Left ventricle myocardium superior (tissue), 1 donor: ENCODE measurements at regions not wholly inside any gene's neighbourhood (a gene's known extent, or its start where the extent isn't known, plus 50 kb on each side); places are given as distances from the start of the nearest gene placed in this dataset.
"Not testable (repeated sequence)": the region's sequence is repeated elsewhere in the genome, so short reads cannot be mapped to it uniquely, and the experiment has no call there.

Experiments used
- ATAC-seq: fragments of 200-7000 bp; cut with Tn5 transposase; one replicate; pipeline ENCODE4 v1.9.1; 2020; ENCODE audit warnings: mild to moderate bottlenecking, moderate library complexity
- DNase-seq: peaks from one replicate; pipeline ENCODE4 v3.0.0-alpha.2; 2020
- intact Hi-C: fragments of 100-400 bp; cut with micrococcal nuclease; formaldehyde crosslinking; loops from one replicate; pipeline ENCODE4 v1.11.0; 2022
- donor health status: DM: no; HTN: yes; CAD: no; lungs with severe emphysema.

DNA sequence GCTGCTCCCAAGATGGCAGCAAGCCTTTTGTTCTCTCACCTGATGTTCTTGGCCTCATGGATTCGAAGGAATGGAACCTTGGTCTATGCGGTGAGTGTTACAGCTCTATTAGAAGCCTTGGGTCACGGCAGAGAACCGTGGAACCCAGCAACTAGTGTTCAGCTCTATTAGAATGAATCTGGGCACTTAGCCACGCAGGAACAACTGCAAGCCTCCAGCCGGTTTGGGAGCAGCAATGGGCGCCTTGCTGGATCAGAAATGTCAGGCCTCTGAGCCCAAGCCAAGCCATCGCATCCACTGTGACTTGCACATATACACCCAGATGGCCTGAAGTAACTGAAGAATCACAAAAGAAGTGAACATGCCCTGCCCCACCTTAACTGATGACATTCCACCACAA, 1100.7 kb upstream of the PRR20A start:
- DNase-seq (no peak), ATAC-seq (no peak)
- intact Hi-C loops: no loop called here

DNA sequence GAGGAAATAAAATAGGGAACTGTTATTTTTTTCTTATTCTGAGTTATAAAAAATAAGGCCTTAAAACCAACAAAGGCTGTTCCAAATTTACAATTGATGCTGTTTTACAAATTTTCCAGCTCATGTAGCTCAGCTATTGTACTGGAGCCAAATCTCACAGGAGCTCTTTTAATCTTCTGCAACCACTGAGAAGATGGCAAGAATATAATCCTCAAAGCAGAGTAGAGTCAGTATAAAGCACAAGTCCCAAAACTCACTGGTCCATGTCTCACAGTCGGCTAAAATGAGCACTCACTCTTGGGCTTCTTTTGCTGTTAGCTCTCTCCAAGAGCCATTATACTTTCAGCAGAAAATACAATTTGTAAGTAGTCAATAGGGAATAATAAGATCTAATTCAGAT, 1074.4 kb upstream of the PRR20A start:
- ATAC-seq: no peak
- no peak for DNase-seq
- intact Hi-C loops: no loop called here

DNA sequence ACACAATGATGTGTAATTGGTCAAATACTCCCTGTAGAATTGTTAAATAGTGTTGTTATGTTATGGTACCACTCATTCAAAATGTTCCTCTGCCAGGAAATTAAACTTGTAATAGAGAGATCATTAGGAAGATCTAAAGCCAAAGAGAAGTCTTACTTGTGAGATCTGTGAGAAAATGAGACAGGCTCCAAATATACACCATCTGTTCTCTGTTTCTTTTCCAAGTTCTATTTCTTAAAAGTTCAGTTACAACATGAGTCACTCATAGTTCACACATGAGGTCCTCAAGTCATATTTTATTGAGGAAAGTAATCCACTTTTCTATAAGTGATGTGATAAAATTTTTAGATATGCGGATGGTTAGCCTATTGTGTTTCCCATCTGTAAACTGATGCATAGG, 1038.1 kb upstream of the PRR20A start:
- DNase-seq (no peak), ATAC-seq (no peak)
- intact Hi-C loops: no loop called here

DNA sequence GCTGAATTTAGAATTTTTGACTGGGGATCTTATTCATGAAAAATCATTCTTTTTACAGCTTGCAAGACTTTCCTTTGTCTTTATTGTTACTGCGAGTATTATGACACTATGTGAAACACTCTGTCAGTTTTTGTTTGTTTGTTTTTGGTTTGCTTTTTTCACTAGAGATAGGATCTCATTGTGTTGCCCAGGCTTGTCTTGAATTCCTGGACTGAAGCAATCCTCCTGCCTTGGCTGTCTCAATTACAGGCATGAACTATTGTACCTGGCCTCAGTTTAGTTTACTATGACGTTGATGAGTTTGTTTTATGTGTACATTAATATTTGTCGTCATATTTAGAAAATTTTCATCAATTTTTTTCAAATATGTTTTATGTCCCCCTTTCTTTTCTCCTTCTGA, 1030.0 kb upstream of the PRR20A start:
- no peak for ATAC-seq
- DNase-seq: no peak
- intact Hi-C loops: no loop called here

DNA sequence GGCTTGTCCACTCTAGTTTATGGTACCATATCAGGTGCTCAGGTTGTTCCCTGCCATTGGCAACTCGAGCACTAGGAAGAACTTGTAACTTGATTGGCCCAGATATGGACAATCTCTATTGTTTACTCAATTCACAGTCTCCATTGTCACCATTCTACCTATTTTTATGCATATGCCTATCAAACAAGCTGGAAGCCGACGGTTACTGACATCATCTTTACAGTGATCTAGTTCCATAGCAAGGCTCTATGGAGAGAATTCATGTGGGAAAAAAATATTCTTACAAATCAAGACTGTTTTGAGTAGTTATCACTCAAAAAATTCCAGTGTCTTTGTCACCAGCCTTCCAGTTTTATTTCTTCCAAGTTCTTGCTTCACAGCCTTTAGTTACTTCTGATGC, 1006.2 kb upstream of the PRR20A start:
- no peak for ATAC-seq
- intact Hi-C loops: no loop called here
- no peak for DNase-seq

DNA sequence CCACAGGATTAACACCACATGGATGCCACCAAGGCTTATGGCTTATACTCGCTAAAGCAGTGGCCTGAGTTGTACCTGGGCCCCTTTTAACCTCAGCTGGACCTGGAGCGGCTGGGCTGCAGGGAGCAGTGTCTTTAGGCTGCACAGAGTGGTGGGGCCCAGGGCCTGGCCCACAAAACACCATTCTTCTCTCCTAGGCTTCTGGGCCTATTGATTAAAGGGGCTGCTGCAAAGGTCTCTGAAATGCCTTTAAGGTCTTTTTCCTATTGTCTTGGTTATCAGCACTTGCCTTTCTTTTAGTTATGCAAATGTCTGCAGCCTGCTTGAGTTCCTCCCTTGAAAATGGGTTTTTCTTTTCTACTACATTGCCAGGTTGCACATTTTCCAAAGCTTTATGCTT, 973.9 kb upstream of the PRR20A start:
- ATAC-seq (no peak), DNase-seq (no peak)
- intact Hi-C loops: no loop called here

DNA sequence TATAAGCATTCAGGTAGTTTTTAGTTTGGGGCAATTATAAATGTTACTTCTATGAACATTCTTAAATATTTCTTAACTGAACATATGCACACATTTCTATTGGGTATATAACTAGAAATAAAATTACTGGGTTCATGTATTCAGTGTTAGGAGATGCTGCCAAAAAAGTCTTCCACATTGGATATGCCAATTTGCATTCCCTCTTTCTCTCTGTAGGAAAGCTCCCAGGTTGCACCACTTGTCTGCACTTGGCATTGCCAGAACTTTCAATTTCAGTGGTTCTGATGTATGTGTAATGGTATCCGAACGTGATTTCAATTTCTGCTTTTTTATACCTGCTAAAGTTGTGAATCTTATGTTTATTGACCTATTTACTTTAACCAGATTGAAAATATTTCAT, 972.1 kb upstream of the PRR20A start:
- no peak for ATAC-seq
- intact Hi-C loops: no loop called here
- DNase-seq: no peak

DNA sequence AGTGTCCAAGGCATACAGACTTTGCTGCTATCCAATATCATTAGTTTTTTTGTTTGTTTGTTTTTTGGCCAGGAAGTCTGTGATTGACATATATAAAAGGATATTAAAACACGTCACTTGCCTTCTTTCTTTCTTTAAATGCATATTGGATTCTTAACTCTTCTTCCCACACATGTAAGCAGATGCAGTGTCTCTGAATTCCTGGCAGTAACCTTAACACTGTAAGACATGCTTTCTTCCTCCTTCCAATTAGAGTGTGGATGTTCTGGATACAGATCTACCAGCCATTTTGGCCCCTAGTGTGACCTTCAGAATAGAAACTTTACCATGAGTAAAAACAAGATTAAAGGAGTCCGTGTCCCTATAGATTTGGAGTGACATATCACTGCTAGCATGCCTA, 967.4 kb upstream of the PRR20A start:
- DNase-seq: no peak
- no peak for ATAC-seq
- intact Hi-C loops: no loop called here

DNA sequence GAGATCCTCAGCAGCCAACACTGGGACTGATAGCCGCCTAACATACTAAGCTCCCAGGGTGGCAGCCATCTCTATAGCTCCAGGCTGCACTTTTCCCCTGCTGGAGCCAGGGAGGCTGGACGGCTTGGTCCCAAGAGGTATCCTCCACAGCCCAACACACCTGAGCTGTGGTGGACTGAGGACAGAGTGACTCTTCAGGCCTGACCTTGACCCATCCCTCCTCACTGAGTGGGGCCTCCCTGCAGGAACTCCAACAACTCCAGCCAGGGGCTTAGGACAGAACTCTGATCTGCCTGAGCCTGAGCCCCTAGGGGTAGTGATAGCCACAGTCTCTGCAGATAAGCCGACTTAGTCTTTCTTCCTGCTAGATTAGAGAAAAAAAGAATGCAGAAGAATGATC, 958.1 kb upstream of the PRR20A start:
- intact Hi-C loops: no loop called here
- DNase-seq (no peak), ATAC-seq (no peak)

DNA sequence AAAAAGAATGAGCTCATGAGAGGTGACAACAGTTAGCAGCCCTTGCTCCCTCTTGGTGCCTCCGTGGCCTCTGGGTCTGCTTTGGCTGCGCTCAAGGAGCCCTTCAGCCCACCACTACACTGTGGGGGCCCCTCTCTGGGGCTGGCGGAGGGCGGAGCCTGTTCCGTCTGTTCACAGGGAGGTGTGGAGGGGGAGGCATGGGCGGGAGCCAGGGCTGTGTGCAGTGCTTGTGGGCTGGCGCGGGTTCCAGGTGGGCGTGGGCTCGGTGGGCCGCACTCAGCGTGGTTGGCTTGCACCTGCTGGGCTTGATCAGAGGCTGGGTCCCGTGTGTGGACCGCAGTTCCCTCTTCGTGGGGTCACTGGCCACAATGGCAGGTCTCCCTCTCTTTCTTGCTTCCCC, 953.4 kb upstream of the PRR20A start:
- ATAC-seq: no peak
- no peak for DNase-seq
- intact Hi-C loops: no loop called here

DNA sequence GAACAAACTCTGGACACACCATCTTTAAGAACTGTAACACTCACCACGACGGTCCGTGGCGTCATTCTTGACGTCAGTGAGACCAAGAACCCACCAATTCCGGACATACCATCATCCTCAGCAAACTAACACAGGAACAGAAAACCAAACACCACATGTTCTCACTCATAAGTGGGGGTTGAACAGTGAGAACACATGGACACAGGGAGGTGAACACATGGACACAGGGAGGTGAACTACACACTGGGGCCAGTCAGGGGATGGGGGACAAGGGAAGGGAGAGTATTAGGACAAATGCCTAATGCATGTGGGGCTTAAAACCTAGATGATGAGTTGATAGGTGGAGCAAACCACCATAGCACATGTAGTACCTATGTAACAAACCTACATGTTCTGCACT, 952.1 kb upstream of the PRR20A start:
- DNase-seq, ATAC-seq, intact Hi-C loops: not testable (repeated sequence)

DNA sequence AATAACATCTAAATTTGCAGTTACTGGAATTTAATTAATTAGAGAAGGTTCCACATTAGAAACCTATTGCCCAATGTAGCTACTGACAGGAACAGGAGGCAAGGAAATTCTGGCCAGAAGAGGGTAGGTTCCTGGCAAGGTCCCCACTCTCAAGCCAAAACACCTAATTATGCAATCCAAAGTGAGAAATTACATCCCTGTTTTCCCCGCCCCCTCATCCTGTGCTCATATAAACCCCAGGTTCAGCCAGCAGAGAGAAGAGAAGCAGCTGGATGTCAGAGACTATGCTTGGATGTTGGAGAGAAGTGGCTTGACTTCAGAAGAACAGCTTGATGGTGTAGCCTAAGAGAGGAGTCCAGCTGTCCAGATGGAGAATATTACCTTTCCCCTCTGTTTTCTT, 951.3 kb upstream of the PRR20A start:
- intact Hi-C loops: no loop called here
- DNase-seq (no peak), ATAC-seq (no peak)

DNA sequence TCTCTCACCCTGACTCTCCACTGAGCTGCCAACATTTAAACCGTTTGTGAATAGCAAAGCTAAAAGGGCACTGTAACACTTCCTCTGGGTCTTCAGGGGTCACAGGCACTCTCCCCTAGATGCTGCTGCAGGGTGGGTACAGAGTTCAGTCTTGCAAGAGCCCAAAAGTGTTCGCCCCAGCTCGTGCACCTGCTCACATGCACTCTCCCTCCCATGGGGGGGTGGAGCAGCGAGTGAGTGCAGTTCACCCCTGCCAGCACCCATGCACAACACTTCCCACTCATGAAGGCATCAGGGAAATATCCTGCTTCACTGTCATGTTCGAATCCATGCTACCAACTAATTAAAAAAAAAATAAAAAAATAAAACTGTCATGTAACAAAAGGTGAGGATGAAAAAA, 950.7 kb upstream of the PRR20A start:
- ATAC-seq (no peak), DNase-seq (no peak)
- intact Hi-C loops: no loop called here

DNA sequence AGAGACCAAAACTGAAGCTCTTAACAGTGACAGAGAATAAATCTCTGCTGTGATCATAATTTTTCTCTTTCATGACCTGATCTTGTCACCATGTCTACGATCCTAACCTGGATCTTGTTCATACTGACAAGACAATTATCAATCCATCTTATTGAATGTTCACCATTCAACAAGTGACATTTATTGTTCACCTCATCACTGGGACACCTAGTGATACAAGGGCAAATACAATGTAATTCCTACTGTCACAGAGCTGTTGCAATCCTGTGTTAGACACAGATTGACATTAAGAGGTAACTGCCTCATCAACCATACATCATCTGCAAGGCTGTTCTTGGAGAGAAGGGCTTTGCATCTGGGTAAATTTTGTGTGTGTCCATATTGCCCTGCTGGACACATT, 942.4 kb upstream of the PRR20A start:
- intact Hi-C loops: no loop called here
- DNase-seq: no peak
- no peak for ATAC-seq

DNA sequence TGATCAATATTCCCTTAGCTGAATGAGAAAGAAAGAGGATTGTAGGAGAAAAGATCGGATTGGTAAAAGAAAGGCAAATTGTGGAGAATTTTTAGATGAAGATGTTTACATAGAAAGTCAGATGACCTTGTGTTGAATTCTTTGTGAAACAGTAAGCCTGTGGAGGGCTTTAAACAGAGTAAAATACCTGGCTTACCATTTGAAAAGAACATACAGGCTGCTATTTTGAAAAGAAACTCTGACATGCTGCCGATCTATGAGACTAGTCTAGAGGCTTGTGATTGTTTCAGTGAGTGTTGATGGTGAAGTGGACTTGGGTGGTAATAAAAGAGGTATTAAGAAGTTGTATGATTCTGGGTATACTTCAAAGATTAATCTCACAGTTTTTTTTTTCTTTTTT, 938.9 kb upstream of the PRR20A start:
- DNase-seq (no peak), ATAC-seq (no peak)
- intact Hi-C loops: no loop called here

DNA sequence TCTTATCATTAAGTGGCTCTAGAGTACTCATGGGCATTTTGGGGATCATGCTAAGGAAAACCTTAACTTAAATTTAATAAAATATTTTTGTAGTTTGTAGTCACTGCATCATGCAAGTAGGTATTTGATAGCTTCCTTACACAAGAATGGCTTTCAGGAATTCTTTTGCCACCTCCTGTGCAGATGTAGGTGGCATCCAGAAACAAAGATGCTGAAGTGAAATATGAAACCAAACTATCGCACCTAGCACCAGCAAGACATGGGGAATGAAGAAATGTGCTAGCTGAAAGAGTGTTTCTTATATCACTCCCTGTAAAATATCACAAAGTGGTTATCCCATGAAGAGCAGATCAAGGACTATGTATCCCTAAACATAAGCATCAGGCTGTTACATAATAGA, 924.5 kb upstream of the PRR20A start:
- ATAC-seq: no peak
- intact Hi-C loops: no loop called here
- no peak for DNase-seq

DNA sequence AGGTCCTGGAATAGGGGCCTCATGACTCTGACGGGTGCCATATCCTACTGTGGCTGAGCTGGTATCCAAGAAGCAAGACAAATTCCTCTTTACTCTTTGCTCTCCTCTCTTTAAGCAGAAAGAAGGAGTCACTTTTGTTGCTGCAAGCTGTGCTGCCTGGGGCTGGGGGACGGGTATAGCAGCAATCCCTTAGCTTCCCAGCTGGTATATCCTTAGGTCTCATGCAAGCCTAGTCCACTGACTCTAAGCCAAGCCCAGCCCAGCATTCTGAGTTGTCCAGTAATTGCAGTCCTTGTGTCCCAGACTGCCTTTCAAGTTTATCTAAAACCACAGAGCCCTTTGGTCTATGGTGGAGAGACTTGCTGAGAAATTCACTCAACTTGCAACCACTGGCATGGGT, 893.0 kb upstream of the PRR20A start:
- no peak for ATAC-seq
- intact Hi-C loops: no loop called here
- no peak for DNase-seq

DNA sequence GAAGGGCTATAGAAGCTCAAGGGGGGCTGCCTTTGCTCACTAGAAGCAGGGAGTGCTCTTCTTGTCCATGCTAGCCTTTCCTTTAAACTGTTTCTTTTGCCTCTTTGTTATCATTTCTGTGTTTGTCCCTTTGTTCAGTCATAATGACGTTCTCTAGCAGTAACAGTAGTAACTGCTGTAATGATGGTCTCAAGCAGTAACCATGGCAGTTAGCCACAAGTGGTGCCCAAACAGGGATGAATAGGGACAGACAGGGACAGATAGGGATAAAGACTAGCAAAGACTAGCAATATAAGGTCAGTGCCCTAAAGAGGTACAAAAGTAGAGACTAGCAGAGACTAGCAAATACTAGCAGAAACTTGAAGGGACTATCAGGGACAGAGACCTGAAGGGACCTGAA, 869.0 kb upstream of the PRR20A start:
- no peak for ATAC-seq
- intact Hi-C loops: no loop called here
- DNase-seq: no peak

DNA sequence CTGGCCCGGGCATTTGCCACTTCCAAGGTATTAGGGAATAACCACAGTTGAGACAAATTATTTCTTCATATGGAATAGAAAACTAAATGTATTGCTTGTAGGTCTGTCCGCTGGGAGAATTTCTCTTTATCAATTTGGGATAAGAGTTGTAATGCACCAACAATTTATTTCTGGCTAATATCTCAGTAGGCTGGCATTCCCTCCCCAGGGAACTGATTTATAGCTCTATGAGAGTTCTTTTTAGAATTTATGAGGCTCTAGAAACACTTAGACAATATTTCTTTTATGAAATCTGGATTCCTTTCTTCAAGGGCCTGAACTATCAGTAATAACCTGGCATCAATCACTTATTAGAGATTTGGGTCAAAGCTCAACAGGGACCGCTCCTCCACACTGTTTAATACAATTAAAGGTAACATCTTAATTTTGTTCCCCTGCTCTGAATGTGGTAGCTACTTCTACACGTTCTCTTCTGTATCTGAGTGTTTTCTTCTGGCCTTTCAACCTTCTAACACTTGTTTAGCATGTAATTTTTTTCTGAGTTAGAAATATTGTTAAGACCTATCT, 857.4 kb upstream of the PRR20A start:
- intact Hi-C loops: no loop called here
- DNase-seq: no peak
- no peak for ATAC-seq

DNA sequence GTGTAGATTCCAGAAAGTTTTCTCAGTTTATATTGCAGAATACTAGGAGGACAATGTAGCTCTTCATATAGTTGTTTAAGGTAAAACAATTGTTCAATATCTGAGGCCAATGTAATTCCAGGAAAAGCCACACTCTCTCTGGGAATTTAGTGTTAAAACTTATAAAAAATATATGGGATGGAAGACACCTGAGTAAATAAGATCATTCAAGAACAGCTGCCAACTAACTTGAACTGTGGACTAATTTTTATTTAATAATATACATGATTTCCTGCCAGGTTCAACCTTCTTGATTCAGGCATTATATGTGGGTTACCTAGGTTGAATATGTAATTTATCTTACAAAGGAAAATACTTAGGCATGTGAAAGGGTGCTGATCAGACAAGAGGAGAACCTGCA, 841.1 kb upstream of the PRR20A start:
- intact Hi-C loops: no loop called here
- no peak for ATAC-seq

DNA sequence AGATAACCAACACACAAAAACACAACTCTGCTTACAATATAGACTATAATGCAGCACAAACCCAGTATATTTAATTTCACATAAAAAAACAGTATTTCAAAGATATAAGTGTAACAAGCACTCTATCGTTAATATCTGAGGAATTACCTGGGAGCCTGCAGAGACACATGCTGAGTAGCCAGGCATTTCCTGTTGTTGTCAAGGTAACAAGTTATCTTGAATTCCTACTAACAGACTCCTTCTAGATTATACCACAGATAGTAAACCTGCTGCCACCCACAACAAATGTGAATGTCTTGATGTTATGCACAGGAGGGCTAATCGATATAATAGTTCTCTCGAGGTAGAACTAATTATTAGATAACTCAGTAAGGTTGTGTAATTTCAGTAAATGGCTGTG, 826.0 kb upstream of the PRR20A start:
- DNase-seq: no peak
- intact Hi-C loops: no loop called here
- no peak for ATAC-seq

More for the DNA sequence above, 841.1 kb upstream of the PRR20A start:
- DNase-seq: no peak

DNA sequence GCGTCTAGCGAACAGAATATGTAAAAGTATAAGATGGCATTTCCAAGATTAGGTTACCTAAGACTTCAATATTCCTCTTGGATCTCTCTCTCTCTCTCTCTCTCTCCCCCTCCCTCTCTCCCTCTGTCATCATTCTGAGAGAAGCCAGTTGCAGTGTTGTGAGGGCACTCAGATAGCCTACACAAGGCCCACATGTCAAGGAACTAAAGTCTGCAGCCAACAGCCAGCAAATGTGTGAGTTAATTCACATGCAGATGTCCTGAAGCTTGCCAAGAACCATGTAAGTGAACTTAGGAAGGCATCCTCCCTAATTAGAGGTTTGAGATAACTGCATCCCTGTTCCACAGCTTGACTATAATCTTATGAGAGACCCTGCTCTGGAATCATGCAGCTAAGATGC, 822.9 kb upstream of the PRR20A start:
- no peak for DNase-seq
- intact Hi-C loops: no loop called here
- no peak for ATAC-seq
